IgD-negative memory B cell (primary cell): ENCODE measurements at regions not wholly inside any gene's neighbourhood (a gene's known extent, or its start where the extent isn't known, plus 50 kb on each side); places are given as distances from the start of the nearest gene placed in this dataset.
A peak's percentile ranks its signal among the peaks of the same experiment; 100 is the strongest.

ENCODE experiments used
- H3K27ac Mint-ChIP-seq, 3 donors: one replicate each; pipeline ENCODE4 v1.8.0; 2020 to 2022; ENCODE audit warnings: mild to moderate bottlenecking in 3 of 3, mixed read lengths in 3 of 3, moderate library complexity in 1 of 3
- H3K27me3 Mint-ChIP-seq: one replicate; pipeline ENCODE4 v1.8.0; 2021; ENCODE audit warnings: mixed read lengths
- H3K36me3 Mint-ChIP-seq: one replicate; pipeline ENCODE4 v1.8.0; 2020; ENCODE audit warnings: mild to moderate bottlenecking, mixed read lengths
- H3K4me1 Mint-ChIP-seq, 3 donors: one replicate each; pipeline ENCODE4 v1.8.0; 2020 to 2022; ENCODE audit warnings: mixed read lengths in 3 of 3, mild to moderate bottlenecking in 1 of 3
- H3K4me3 Mint-ChIP-seq, 4 donors: one replicate each; pipeline ENCODE4 v1.8.0; 2020 to 2022; ENCODE audit warnings: mild to moderate bottlenecking in 4 of 4, mixed read lengths in 4 of 4, moderate library complexity in 3 of 4
- H3K9me3 Mint-ChIP-seq, 3 donors: one replicate each; pipeline ENCODE4 v1.8.0; 2020 to 2021; ENCODE audit warnings: mixed read lengths in 3 of 3, mild to moderate bottlenecking in 1 of 3

- Mint-ChIP-seq H3K4me3 (no peak overlapping the region), H3K36me3 (no peaks in the 10 kb centered on the region), H3K27ac (no peak overlapping the region), H3K4me1 (no peaks in the 10 kb centered on the region), H3K27me3 (no peaks in the 10 kb centered on the region), H3K9me3 (peaks cover 0 to 4% (median 0%) of the 10 kb centered on the region in 3 donors)
Observed at GRCh38 chr13:106275446-106276032, 259.9 kb downstream of the EFNB2 start.

GRCh38 chr13:106274551-106275203 is 260.8 kb downstream of the EFNB2 start:
- no peak overlapping the region for H3K4me3 Mint-ChIP-seq
- no peak overlapping the region for H3K27ac Mint-ChIP-seq
- peaks cover 0 to 4% (median 0%) of the 10 kb centered on the region in 3 donors for H3K9me3 Mint-ChIP-seq

GRCh38 chr13:106263801-106264200 is 271.7 kb downstream of the EFNB2 start:
- Mint-ChIP-seq H3K27ac (no peak overlapping the region), H3K36me3 (no peaks in the 10 kb centered on the region), H3K4me1 (no peaks in the 10 kb centered on the region), H3K27me3 (no peaks in the 10 kb centered on the region), H3K4me3 (no peak overlapping the region), H3K9me3 (peaks cover 3 to 8% (median 4%) of the 10 kb centered on the region in 3 donors)

More at GRCh38 chr13:106274551-106275203, 260.8 kb downstream of the EFNB2 start:
- no peaks in the 10 kb centered on the region for H3K27me3 Mint-ChIP-seq
- H3K36me3 Mint-ChIP-seq: no peaks in the 10 kb centered on the region
- H3K4me1 Mint-ChIP-seq: no peaks in the 10 kb centered on the region

- no peaks in the 10 kb centered on the region for H3K36me3 Mint-ChIP-seq
- peaks cover 2 to 8% (median 4%) of the 10 kb centered on the region in 3 donors for H3K9me3 Mint-ChIP-seq
- no peaks in the 10 kb centered on the region for H3K27me3 Mint-ChIP-seq
- H3K27ac Mint-ChIP-seq: peak overlapping the region in 1 of 3 donors; percentile 18
- no peak overlapping the region for H3K4me3 Mint-ChIP-seq
- H3K4me1 Mint-ChIP-seq: no peaks in the 10 kb centered on the region
Observed at GRCh38 chr13:106262886-106263285, 272.6 kb downstream of the EFNB2 start.

- H3K36me3 Mint-ChIP-seq: no peaks in the 10 kb centered on the region
- H3K4me1 Mint-ChIP-seq: no peaks in the 10 kb centered on the region
- no peaks in the 10 kb centered on the region for H3K27me3 Mint-ChIP-seq
- H3K27ac Mint-ChIP-seq: no peak overlapping the region
- H3K4me3 Mint-ChIP-seq: no peak overlapping the region
- peaks cover 2 to 8% (median 4%) of the 10 kb centered on the region in 3 donors for H3K9me3 Mint-ChIP-seq
Observed at GRCh38 chr13:106261450-106261849, 274.0 kb downstream of the EFNB2 start.

- H3K27me3 Mint-ChIP-seq: no peaks in the 10 kb centered on the region
- peaks cover 4 to 8% (median 4%) of the 10 kb centered on the region in 3 donors for H3K9me3 Mint-ChIP-seq
- H3K27ac Mint-ChIP-seq: no peak overlapping the region
- H3K4me1 Mint-ChIP-seq: no peaks in the 10 kb centered on the region
- no peaks in the 10 kb centered on the region for H3K36me3 Mint-ChIP-seq
- peak overlapping the region in 1 of 4 donors; percentile 27 for H3K4me3 Mint-ChIP-seq
Observed at GRCh38 chr13:106260352-106260751, 275.1 kb downstream of the EFNB2 start.

- Mint-ChIP-seq H3K27me3 (no peaks in the 10 kb centered on the region), H3K36me3 (no peaks in the 10 kb centered on the region), H3K4me1 (no peaks in the 10 kb centered on the region), H3K27ac (no peak overlapping the region), H3K4me3 (no peak overlapping the region), H3K9me3 (peaks cover 4 to 8% (median 4%) of the 10 kb centered on the region in 3 donors)
Observed at GRCh38 chr13:106259928-106260327, 275.5 kb downstream of the EFNB2 start.

- Mint-ChIP-seq H3K4me1 (no peaks in the 10 kb centered on the region), H3K9me3 (peaks cover 0 to 4% (median 0%) of the 10 kb centered on the region in 3 donors), H3K4me3 (no peak overlapping the region), H3K27me3 (no peaks in the 10 kb centered on the region), H3K36me3 (no peaks in the 10 kb centered on the region), H3K27ac (no peak overlapping the region)
Observed at GRCh38 chr13:106246666-106247188, 288.7 kb downstream of the EFNB2 start.

GRCh38 chr13:106246242-106246641 is 289.2 kb downstream of the EFNB2 start:
- H3K27ac Mint-ChIP-seq: no peak overlapping the region

GRCh38 chr13:106243011-106243565 is 292.4 kb downstream of the EFNB2 start:
- Mint-ChIP-seq H3K9me3 (peaks cover 0 to 2% (median 0%) of the 10 kb centered on the region in 3 donors), H3K36me3 (no peaks in the 10 kb centered on the region), H3K27me3 (peaks cover 2% of the 10 kb centered on the region), H3K4me3 (no peak overlapping the region), H3K27ac (no peak overlapping the region), H3K4me1 (no peaks in the 10 kb centered on the region)

More at GRCh38 chr13:106246242-106246641, 289.2 kb downstream of the EFNB2 start:
- peaks cover 0 to 4% (median 0%) of the 10 kb centered on the region in 3 donors for H3K9me3 Mint-ChIP-seq
- no peaks in the 10 kb centered on the region for H3K27me3 Mint-ChIP-seq
- no peak overlapping the region for H3K4me3 Mint-ChIP-seq
- H3K36me3 Mint-ChIP-seq: no peaks in the 10 kb centered on the region
- H3K4me1 Mint-ChIP-seq: no peaks in the 10 kb centered on the region

- Mint-ChIP-seq H3K4me3 (no peak overlapping the region), H3K36me3 (no peaks in the 10 kb centered on the region), H3K9me3 (peaks cover 0 to 2% (median 0%) of the 10 kb centered on the region in 3 donors), H3K27me3 (peaks cover 2% of the 10 kb centered on the region), H3K27ac (no peak overlapping the region), H3K4me1 (no peaks in the 10 kb centered on the region)
Observed at GRCh38 chr13:106241974-106242953, 293.2 kb downstream of the EFNB2 start.

GRCh38 chr13:106238690-106239089 is 296.8 kb downstream of the EFNB2 start:
- Mint-ChIP-seq H3K4me1 (no peaks in the 10 kb centered on the region), H3K4me3 (no peak overlapping the region), H3K27ac (no peak overlapping the region), H3K36me3 (no peaks in the 10 kb centered on the region), H3K9me3 (peaks cover 0 to 2% (median 0%) of the 10 kb centered on the region in 3 donors), H3K27me3 (peaks cover 2% of the 10 kb centered on the region)

- peaks cover 0 to 14% (median 3%) of the 10 kb centered on the region in 3 donors for H3K9me3 Mint-ChIP-seq
- no peaks in the 10 kb centered on the region for H3K36me3 Mint-ChIP-seq
- no peak overlapping the region for H3K27ac Mint-ChIP-seq
- H3K4me1 Mint-ChIP-seq: no peaks in the 10 kb centered on the region
- H3K4me3 Mint-ChIP-seq: no peak overlapping the region
- H3K27me3 Mint-ChIP-seq: peaks cover 2% of the 10 kb centered on the region
Observed at GRCh38 chr13:106234636-106235035, 300.8 kb downstream of the EFNB2 start.

- Mint-ChIP-seq H3K36me3 (no peaks in the 10 kb centered on the region), H3K4me3 (no peak overlapping the region), H3K27ac (no peak overlapping the region), H3K4me1 (no peaks in the 10 kb centered on the region), H3K27me3 (no peaks in the 10 kb centered on the region), H3K9me3 (peaks cover 0 to 14% (median 3%) of the 10 kb centered on the region in 3 donors)
Observed at GRCh38 chr13:106233134-106233735, 302.2 kb downstream of the EFNB2 start.
